Stromal cell of bone marrow (primary cell): ENCODE measurements at regions not wholly inside any gene's neighbourhood (a gene's known extent, or its start where the extent isn't known, plus 50 kb on each side); places are given as distances from the start of the nearest gene placed in this dataset.

ENCODE experiments used
- DNase-seq: peaks from one replicate; pipeline ENCODE4 v3.0.0-alpha.2; 2012; ENCODE audit warnings: low read depth

- no peak for DNase-seq
Observed at GRCh38 chr16:9251026-9251425, 159.6 kb downstream of the HAPSTR1 start.

GRCh38 chr16:9254863-9255262 lies 163.4 kb downstream of the HAPSTR1 start:
- DNase-seq: no peak

- no peak for DNase-seq
Observed at GRCh38 chr16:9256196-9256595, 164.8 kb downstream of the HAPSTR1 start.

- DNase-seq: no peak
Observed at GRCh38 chr16:9257843-9258242, 166.4 kb downstream of the HAPSTR1 start.

GRCh38 chr16:9258423-9259051 lies 167.1 kb downstream of the HAPSTR1 start:
- DNase-seq: no peak

- no peak for DNase-seq
Observed at GRCh38 chr16:9259914-9260608, 168.6 kb downstream of the HAPSTR1 start.

GRCh38 chr16:9260666-9261065 lies 169.2 kb downstream of the HAPSTR1 start:
- DNase-seq: no peak

- DNase-seq: no peak
Observed at GRCh38 chr16:9261376-9261775, 169.9 kb downstream of the HAPSTR1 start.

- DNase-seq: no peak
Observed at GRCh38 chr16:9262941-9263715, 171.7 kb downstream of the HAPSTR1 start.

- DNase-seq: no peak
Observed at GRCh38 chr16:9264067-9264466, 172.6 kb downstream of the HAPSTR1 start.

- DNase-seq: no peak
Observed at GRCh38 chr16:9268446-9268845, 177.0 kb downstream of the HAPSTR1 start.

- no peak for DNase-seq
Observed at GRCh38 chr16:9270424-9270823, 179.0 kb downstream of the HAPSTR1 start.

- no peak for DNase-seq
Observed at GRCh38 chr16:9270941-9271340, 179.5 kb downstream of the HAPSTR1 start.

- DNase-seq: no peak
Observed at GRCh38 chr16:9271841-9272240, 180.4 kb downstream of the HAPSTR1 start.

- no peak for DNase-seq
Observed at GRCh38 chr16:9275377-9275776, 183.9 kb downstream of the HAPSTR1 start.

GRCh38 chr16:9275816-9276354 lies 184.4 kb downstream of the HAPSTR1 start:
- DNase-seq: no peak

- DNase-seq: no peak
Observed at GRCh38 chr16:9279291-9280068, 188.0 kb downstream of the HAPSTR1 start.

GRCh38 chr16:9280069-9280466 lies 188.6 kb downstream of the HAPSTR1 start:
- no peak for DNase-seq

- DNase-seq: no peak
Observed at GRCh38 chr16:9286930-9287329, 195.5 kb downstream of the HAPSTR1 start.

- no peak for DNase-seq
Observed at GRCh38 chr16:9296271-9296590, 204.8 kb downstream of the HAPSTR1 start.

- DNase-seq: no peak
Observed at GRCh38 chr16:9297437-9298113, 206.1 kb downstream of the HAPSTR1 start.

GRCh38 chr16:9300252-9300651 lies 208.8 kb downstream of the HAPSTR1 start:
- DNase-seq: no peak
